Middle frontal gyrus (tissue), 1 donor: ENCODE measurements at regions not wholly inside any gene's neighbourhood (a gene's known extent, or its start where the extent isn't known, plus 50 kb on each side); places are given as distances from the start of the nearest gene placed in this dataset.

Experiments used
- DNase-seq: peaks from one replicate; pipeline ENCODE4 v3.0.0-alpha.2; 2015; ENCODE audit warnings: low spot score; ENCODE audit errors: extremely low spot score

DNA sequence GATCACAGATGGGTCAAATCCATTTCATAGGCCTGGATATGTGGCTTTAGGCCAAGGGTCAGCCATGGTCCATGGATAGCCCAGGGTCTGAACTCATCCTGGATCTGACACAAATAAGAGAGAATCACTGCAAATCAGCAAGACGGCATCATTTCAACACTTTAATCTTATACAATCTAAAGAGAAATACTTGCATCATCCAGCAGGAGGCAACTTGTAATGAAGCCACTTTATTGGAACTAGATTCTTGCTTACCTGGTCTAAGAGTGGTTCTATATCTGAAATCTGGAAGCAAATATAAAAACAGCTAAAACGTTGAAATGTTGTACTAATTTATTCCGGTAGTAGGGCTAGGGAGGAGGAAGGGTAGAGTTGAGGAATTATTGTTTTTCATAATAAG, 870.1 kb downstream of the JRKL start:
- no peak for DNase-seq

DNA sequence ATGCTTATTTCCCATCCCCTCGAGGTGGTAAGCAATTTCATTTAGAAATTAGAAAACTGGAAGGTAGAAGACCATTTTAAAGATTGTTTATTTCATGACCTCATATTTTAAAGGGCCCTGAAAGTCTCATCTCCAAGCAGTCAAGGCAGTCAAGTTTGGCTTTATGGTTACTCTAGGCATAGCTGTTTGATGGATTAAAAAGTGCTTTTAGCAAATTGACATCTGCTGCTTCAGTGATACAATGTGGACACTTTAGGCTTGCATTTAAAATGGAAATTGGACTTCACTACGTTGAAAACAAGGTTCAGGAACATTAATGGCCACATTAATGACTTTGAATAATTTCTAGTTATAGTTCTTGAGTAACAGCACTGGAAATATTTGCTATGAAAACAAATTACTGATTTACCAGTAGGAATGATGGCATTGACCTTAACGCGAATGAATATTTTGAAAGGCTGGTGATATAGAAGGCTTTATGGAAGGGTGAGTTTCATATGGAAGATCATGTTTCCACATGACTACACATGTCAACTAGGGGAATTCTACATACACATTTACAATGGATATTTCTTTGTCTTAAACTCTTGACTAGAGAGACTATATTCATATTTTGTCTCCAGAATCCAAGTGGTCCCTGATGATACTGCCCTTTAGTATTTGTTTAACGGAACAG, 873.5 kb downstream of the JRKL start:
- no peak for DNase-seq

DNA sequence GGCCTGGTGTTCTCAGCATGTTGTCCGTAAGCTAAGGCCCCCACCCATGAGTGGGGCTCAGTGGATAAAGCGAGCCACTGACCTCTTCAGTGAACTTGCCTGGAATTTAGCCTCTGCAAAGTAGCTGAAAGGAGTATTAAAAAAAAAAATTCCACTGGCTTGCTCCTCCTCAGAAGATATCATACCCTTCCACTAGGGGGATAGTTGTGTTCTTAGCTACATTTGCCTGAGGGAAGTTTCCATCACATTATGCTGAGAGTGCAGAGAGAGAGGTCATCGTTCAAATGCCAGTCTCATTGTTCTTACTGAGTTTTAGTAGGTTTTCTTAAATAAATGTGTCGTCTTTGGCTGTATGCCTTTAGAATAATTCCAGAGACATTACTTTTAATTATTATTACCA, 879.7 kb downstream of the JRKL start:
- no peak for DNase-seq

DNA sequence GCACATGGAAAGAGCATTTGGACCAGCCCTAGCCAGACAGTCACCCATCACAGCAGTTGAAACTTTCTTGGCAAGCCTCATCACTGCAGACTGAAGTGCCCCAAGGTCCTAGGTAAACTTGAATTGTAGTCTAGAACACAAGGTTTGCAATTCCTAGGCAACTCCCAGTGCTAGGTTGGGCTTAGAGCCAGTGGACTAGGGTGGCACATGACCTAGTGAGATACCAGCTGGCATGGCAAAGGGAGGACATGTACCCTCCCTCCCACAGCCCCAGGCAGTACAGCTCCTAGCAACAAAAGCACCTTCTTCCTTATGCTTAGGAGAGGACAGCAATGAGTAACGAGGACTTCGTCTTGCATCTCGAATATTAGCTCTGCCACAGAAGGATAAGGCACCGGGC, 889.5 kb downstream of the JRKL start:
- DNase-seq, result no peak

DNA sequence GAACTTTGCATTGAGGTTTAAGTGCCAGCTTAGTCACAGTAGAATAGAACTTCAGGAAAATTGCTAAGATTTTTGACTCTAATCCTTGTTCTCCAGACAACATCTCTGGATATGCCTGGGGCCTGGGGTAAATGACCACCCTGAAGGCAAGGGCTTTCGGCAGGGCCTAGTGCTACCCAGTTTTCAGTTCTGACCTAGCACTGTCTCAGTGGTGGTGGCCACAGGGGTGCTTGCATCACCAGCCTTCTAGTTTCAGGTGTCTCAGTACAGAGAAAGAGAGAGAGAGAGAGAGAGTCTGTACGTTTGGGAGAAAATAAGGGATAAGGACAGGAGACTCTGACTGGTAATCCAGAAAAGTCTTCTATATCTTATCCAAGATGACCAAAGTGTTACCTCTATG, 890.5 kb downstream of the JRKL start:
- DNase-seq, result no peak

DNA sequence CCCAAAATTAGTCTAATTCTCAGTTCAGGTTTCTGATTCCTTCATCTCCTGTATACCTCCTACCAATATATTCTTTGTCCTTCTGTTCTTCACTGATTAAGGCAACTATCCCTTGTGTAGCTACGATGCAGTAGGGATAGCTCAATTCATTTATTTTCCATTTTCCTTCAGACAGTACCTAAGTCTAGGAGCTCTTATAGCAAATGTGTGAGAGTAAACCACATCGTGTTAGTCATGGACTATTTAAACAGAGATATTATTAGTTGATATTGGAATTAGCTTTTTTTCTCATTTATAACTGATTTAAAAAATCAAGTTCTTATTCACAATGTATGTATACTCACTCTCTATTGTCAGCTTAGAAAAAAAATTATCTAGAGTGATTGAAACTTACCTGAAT, 900.0 kb downstream of the JRKL start:
- no peak for DNase-seq

DNA sequence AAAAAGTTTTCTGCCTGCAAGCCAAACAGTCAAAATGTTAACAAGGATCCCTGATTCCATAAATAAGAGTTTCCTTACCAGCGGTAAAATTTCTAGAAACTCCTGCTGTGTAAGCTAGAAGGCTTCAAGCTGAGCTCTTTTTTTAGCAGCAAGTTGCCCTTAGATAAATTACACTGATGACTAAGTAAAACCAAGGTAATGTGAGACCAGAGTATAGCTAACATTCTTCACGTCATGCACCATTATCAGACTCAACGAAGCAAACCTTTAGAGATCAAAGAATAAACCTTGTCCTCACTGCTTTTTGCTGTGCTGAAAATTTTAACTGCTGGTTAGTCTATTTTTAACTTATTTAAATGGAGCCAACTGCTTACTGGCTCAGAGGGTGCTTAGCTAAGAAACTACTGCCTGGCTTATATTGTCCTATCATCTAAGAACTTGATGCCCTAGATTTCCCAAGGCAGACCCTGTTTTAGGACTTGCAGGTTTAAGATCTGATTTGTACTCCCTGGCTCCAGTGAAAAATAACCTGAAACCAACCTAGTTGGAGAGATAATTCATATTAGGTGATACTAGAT, 900.7 kb downstream of the JRKL start:
- no peak for DNase-seq

DNA sequence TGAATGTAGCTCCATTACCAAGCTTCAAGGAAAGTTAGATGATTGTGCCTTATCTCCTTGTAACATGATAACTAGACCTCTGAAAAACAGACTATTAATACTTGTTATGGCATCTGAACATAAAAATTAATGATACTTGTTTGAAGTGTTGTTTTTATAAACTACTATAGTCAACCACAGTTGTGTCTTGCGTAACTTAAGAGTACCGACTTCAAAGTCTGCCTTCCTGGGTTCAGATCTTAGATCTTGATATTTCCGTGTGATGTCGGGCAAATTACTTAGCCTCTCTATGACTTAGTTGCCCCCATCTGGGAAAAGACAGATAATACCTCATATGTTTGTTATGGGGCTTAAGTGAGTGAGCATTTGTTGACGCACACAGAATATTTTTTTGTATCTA, 906.5 kb downstream of the JRKL start:
- no peak for DNase-seq

DNA sequence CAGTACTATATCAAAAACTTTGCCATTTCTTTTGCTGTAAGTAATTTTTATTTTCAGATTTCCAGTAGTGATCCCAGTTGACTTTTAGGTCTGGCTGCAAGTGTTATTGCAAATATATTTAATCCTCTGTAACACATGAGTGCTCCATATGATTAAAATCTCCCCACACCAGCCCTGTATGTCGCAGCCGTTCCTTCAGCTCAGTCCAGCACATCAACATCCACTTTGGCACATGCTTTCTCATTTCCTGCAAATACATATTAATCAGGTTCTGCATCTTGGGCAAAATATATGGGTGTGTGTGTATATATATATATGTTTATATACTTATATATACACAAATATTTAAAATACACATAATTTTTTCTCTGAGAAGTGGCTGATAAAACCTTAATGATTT, 919.5 kb downstream of the JRKL start:
- DNase-seq, result no peak

DNA sequence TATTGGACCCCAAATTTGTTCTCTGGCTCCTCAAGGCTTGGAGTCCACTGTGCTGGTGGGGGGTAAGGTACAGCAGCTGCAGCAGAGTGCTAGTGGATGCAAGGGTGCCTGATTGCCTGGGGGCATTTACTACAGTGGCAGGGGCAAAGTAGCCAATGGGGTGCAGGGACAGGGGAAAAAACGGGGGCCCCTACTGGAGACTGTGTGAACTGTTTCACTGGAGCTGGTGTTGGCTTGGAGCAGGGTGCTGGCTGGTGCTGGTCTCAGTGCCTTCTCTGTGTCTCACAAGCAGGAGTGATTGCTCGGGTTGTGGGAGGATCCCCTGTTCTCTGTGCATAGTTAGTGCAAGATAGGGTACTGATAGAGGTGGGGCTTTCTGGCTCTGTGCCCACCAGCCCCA, 935.9 kb downstream of the JRKL start:
- no peak for DNase-seq

DNA sequence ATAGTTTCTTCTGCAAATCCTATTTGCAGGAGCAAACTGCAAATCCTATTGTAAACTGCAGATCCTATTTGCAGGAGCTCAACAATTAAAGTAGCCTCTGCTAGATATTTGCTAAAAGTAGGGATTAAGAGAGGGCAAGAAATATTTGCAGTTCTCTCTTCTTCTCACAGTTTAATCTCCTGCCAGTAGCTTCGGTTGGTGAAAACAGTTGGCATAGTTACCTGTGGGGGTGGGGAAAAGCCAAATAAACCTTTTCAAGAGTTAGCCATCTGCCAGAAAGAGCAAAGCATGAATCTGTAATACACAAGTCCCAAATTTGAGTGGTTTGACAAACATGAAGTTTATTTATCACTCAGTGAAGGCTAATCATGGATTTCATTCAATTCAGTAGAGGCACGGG, 942.5 kb downstream of the JRKL start:
- DNase-seq, result no peak

DNA sequence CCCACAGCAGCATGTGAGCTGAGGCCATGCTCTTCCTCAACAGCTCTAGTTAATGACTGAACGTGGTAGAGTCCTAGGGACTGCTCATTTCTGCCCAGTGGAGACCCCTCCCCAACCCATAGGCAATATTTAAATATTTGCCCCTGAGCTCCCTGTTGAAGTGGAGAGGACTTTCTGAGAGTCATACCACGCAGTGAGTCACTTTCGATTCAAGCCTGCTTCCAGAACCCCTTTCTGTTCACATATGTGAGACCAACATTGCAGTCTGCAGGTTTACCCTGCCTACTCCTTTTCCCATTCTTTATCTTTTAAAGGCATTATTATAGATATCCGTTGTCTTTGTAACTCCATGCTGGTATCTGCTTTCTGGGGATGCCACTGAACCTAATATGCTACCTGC, 946.3 kb downstream of the JRKL start:
- DNase-seq, result no peak

DNA sequence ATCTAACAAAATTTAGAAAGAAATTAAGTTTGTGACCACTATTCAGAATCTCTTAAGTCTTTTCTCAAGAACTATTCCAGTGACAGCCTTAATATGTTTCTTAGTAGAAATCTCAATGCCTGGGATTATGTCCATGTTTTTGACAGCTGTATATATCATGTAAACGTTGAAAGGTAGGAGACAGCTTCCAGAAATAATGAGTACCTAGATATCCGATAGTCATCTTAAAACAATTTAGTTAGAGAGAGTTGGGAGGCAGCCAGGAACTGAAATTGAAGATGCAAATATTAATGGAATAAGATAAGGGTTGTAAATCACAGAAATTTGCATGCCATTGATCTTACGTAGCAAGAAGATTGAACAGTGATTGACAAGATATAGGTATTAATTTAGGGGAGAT, 955.2 kb downstream of the JRKL start:
- no peak for DNase-seq

DNA sequence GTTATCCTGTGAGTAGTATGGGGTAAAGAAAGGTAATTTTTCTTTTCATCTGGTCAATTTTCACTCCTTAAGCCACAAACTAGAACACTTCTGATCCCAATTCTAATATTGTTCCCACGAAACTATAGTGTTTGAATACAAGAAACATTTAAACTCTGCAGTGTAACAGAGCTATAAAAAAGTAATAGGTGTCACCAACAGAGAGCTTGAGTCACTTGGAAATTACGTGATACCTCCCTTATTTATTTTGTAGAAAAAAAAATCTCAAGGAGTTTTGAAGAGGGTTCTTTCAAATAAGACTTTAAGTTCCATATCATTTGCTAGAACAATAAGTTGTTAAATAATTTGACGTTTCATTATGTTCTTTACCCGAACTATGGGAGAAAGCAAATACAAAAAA, 959.4 kb downstream of the JRKL start:
- no peak for DNase-seq

DNA sequence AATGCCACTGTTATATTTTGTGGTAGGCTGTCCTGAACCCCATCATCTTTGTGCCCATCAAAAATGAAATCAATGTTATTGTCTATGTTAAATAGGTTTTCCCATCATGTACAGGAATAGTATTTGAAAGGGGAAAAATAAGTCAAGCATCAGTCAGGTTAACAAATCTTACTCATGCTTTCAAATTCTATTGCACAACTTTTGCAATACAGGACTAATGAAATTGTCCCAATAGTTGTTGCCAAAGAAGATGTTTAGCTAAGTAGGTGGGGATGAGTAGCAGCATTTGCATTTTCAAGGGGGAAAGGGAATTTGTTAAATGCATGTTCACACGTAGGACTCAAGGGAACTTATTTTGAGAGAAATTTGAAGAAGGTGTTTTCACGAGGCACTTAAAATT, 962.1 kb downstream of the JRKL start:
- DNase-seq, result no peak

DNA sequence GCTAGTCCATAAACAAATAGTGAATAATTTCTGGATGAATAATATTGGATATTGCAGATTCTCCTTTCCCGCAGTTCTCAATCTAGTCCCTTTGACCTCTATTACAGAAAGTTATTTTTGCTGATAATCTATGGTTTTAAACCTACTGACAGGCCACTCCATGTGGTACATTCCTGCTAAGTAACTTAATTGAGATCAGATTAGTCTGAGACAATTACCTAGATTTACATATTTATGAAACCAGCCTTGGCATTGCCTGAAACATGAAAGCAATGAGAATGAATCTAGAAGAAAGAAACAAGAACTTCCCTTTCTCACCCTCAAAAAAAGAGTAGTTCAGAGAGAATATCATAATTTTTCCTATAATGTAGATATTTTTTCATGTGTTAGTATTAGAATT, 964.2 kb downstream of the JRKL start:
- no peak for DNase-seq

DNA sequence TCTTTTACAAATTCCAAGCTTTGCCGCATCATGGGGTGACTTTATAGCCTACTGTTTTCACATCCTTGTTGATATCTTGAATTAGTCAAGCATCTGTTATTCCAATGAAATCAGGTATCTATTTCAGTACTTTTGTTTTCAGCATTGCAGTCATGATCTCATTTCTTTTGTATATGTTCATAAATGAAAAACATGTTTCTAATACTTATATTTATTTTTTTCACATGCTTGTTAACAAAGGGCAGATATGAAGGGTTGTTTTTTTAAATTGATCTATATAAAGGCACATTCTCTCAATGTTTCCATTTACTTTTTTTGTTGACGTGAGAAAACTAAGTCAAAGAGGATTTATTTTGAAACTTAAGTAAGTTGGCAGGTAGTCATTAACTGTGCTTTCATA, 964.8 kb downstream of the JRKL start:
- no peak for DNase-seq

DNA sequence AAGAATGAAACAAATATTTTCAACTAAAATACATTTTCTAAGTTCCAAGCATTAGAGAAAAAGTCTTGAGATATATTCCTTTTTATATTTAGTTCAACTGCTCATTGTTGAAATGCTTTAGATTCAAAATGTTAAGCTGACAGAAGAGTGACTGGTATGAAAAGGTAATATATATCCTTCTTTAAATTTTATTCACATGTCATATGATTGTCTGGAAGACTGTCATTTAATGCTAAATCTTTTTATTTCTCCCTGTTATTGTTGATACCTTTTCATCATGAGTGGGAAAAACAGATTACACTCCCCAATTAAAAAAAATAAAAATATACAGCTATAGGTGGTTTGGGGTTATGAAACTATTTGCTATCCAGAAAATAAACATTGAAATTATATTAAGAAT, 965.4 kb downstream of the JRKL start:
- DNase-seq, result no peak

DNA sequence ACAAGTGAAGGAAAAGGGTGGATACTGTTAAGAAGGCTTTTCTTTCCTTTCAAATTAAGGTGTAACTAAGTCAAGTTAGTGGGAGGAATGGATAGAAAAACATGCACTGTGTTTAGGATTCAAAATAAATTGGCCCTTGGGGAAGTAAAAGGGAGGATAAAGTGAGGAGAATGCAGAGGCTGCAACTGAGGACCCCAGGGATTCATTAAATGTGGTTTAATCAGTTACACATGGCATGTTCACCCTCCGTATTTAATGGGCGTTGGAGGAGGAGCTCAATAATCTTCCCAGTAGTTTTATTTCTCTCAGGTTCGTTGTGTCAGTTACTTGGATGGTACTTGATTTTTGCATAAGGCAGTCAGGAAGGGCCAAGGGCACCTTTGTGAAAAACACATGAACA, 966.3 kb downstream of the JRKL start:
- no peak for DNase-seq

DNA sequence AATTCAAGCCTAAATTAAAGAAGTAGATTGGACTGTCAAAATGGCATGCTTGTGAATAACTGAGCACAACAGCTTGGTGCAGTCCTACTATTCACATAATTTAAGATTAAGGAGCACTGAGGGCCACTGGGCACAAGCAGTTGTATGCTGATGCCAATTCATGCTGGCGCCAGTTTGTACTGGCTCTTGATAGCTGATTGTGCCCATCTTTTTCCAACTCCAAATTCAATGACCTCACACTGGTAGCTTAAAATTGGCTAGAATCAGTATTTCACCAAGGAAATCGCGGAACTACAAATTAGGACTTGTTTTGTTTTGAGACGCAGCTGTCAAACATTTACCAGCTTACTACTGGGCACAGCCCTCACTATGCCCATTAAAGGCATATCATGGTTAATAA, 969.2 kb downstream of the JRKL start:
- DNase-seq, result no peak

DNA sequence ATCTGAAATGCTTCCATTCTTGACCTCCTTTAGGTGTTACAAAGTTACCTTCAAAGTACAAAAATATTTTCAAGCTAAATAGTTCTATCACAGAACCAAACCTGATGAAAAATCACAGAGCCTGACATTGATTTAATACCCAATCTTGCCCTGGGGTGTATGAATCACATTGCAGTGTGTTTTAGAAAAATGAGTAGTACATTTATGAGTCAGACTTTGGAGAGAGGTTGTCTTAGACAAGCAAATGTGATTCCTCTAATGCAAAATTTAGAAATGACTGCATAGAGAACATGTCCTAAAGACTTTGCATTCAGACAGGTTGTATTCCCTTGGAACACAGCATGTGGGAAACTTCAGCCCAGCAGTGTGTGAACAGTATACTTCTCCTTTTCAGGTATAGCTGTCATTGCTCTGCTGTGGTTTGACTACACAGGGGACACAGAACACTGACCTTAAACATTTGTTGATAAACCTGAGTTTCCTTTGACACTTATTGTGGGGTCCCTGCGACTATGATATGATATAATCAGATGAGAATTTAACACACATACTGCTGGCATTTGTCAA, 972.1 kb downstream of the JRKL start:
- no peak for DNase-seq

DNA sequence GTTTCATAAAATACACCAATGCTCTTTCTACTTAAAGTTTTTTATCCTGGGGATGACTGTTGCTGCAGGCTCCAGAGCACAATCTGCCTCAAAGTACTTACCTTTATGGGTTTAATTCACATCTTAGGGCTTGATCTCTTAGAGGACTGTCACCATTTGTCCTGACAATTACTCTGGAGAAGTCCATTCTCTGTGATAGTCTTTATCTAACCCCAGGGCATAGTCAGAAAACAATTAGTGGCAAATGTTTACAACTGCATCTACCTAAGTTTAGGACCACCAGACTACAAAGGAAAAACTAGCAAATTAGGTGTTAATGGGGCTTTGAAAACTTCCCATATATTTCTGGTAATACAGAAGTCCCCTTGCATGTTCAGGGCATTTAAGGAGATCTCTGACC, 973.5 kb downstream of the JRKL start:
- DNase-seq, result no peak

DNA sequence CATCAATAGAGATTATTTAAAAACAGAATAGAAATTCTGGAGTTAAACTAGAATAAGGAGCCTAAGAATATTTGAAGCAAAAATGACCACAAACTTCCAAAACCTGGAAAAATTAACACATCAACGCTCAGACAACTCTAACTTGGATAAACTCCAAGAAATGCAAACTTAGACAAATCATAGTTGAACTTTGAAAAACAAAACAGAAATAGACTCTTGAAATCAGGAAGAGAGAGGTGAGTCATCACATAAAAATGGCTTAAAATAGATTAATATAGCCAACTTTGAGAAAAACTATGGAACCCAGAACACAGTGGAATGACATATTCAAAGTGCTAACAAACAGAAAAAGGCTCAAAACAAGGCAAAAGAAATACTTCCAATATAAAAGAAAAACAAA, 974.2 kb downstream of the JRKL start:
- no peak for DNase-seq
